ENCODE measurements at regions not wholly inside any gene's neighbourhood (a gene's known extent, or its start where the extent isn't known, plus 50 kb on each side); places are given as distances from the start of the nearest gene placed in this dataset.
"Not testable (repeated sequence)": the region's sequence is repeated elsewhere in the genome, so short reads cannot be mapped to it uniquely, and the experiment has no call there.

DNA sequence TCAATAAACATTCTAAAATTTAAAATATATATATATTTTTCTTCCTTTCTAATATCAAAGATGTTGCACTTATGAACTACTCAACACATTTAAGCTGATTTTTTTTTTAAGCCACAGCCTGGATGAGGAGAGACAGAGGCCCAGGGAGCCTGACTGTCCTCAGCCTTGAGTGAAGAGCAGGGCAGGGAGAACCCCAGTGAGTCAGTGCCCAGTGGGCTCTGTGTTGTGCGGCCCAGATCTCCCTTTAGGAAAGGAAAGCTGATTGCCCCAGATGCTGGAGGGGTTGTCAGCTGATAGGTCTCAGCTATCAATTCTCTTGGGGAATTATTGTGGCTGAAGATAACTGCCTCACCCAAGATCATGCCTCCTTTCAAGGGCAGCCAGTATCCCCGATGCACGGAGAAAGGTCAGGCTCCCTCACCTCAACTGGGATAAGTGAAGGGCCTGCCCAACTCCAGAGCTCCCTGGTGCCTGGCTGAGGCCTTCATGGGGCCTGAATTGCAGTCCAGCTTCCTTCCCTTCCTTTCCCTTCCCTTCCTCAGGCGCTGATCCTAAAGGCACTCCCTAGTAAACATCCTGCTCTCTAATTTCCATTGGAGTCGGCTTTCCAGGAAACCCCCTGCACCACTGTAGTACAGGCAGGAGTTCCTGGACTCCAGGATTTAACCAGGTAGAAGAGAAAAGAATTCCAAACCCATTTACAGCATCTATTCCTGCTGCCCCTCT lies 106.9 kb upstream of the ATL2 start:
- no peak for DNase-seq

DNA sequence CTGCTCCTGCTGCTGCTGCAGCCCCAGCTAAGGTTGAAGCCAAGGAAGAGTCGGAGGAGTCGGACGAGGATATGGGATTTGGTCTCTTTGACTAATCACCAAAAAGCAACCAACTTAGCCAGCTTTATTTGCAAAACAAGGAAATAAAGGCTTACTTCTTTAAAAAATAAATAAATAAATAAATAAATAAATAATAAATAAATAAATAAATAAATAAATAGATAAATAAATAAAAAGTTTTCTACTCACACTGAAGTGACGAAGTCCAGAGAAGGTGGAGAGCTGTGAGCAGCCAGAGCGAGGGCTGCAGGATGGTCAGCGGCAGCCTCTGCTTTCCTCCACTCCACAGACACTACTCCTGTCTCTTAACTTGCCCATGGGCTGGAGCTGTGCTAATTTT lies 105.6 kb upstream of the ATL2 start:
- not testable (repeated sequence) for DNase-seq

GRCh38 chr2:38480617-38481016 lies 103.5 kb upstream of the ATL2 start:
- DNase-seq = no peak

GRCh38 chr2:38477006-38477405 lies 99.9 kb upstream of the ATL2 start:
- no peak for DNase-seq

DNA sequence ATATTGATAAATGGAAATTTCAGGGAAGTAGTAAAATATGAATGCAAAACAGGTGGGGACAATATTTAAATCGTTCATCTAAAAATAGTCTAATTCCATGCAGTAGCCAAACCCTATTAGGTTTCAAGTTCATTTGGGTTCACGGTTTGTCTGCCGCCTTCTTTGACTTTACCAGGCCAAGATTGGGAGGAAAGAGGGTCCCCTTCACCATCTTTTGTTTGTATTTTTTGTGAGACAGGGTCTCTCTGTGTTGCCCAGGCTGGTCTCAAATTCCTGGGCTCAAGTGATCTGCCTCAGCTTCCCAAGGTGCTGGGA lies 98.5 kb upstream of the ATL2 start:
- DNase-seq = no peak

- DNase-seq = no peak
These were observed 97.9 kb upstream of the ATL2 start for GRCh38 chr2:38474715-38475566.

DNA sequence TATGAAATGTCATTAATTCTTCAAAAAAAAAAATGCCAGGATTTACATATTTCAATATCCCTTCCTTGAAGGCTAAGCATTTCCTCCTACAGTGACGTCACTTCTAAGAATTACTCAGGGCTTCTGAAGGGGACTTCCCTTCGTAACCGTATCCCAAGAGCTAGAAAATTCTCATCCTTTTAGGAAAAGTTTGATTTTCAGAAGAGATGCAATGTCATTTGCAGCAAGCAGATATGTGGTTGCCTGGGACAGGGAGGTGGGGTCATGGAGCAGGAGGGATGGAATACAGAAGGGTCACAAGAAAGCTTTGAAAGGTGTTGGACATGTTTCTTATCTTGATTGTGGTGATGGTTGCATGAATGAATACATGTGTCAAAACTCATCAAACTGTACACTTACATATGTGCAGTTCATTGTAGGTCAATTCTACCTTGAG lies 97.0 kb upstream of the ATL2 start:
- no peak for DNase-seq

- DNase-seq = no peak
These were observed 96.4 kb upstream of the ATL2 start for GRCh38 chr2:38473333-38474005.

DNA sequence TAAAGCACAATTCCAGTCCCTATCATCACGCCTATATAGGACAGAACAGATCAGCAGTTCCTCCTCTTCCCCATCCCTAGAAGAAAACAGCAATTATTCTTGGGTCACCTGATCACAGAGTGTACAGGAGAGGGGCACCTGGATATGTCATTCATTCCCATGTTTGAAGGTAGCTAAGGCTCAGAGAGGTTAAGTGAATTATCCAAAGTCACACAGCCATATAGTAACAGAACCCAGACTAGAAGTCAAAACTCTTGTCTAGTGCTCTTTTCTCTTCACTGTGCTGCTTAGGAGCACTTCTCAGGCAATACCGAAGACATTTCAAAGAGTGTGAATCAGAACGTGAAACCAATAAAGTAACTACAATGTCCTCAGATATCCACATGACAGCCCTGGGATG lies 93.0 kb upstream of the ATL2 start:
- no peak for DNase-seq

GRCh38 chr2:38467768-38468455 lies 90.8 kb upstream of the ATL2 start:
- no peak for DNase-seq

- DNase-seq = no peak
These were observed 90.0 kb upstream of the ATL2 start for GRCh38 chr2:38466876-38467767.

- DNase-seq = no peak
These were observed 89.3 kb upstream of the ATL2 start for GRCh38 chr2:38466409-38466808.

- no peak for DNase-seq
These were observed 88.7 kb upstream of the ATL2 start for GRCh38 chr2:38465789-38466127.

DNA sequence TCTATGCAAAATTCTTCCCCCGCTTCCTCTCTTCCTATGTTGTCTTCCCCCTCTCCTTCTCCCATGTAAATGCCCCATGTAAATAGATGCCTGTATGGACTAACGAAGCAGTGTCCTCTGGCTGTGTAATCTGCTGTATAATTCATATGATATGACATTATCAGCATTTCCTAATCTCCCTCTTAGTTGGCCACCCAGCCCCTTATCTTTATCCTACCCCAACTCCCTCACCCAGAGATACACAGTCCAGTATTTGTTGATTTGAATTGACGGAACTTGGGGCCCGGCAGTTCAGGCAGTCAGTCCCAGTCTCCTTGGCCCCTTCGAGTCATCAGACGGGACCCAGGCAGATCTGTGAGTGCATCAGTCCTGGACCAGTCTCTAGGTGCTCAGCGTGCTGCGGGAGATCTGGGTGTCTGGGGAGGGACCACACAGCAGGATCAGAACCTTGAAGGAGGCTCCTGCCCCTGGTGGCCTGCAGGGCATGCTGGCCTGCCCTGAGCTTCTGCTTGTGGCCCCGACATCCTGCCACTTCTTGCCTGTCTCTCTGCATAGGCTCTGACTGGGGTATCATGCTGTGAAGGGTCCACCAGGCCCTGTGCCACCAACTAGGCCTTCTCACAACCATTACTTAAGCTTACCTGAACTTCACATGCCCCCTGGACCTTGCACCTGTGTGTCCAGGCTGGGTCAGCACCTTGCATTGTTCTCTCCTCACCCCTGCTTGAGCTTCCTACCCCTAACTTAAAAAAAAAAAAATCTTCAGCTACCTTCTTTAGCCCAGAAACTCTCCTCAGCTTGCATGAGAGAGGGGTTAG lies 88.1 kb upstream of the ATL2 start:
- DNase-seq = no peak

- DNase-seq = no peak
These were observed 86.7 kb upstream of the ATL2 start for GRCh38 chr2:38463752-38464151.

DNA sequence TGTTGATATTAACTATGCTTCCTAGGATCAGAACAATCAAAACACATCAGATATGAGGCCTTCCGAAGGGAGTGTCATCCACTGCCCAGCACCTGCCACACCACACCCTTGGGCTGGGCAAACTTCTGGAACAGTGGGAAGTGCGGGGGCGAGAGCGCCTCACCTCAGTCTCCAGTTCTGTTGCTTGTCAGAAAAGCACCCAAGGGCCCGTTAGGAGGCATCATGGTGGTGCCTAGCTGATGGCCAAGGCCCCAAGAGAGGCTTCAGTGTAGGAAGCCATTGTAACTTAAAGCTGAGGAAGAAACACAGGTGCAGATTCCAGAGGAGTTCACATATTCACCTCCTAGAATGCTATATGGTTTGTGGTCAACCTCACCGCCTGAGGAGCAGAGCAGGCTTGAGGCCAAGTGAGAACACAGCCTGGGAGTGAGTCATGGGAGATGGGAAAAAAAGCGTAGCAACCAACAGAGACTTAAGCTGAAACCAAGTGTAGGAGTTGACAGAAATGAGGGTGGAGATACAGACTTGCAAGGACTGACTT lies 85.1 kb upstream of the ATL2 start:
- DNase-seq = peak; percentile 4

DNA sequence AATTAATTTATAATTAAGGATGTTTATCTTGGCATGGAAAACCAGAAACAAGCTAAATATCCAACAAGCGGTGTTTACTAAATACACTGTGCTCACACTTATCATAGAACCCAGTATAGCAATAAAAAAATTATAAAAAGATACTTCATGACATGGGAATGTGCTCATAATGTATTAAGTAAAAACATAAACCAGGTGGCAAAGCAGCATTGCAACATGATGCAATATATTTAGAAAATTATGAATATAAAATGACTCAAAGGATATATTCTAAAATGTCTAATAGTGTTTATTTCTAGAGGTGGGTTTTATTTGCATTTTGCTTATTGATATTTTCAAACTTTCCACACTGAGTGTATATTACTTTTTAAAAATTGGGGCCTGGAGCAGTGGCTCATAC lies 84.4 kb upstream of the ATL2 start:
- no peak for DNase-seq

GRCh38 chr2:38460313-38460712 lies 83.2 kb upstream of the ATL2 start:
- DNase-seq = no peak

- DNase-seq = no peak
These were observed 77.0 kb upstream of the ATL2 start for GRCh38 chr2:38454081-38454480.

DNA sequence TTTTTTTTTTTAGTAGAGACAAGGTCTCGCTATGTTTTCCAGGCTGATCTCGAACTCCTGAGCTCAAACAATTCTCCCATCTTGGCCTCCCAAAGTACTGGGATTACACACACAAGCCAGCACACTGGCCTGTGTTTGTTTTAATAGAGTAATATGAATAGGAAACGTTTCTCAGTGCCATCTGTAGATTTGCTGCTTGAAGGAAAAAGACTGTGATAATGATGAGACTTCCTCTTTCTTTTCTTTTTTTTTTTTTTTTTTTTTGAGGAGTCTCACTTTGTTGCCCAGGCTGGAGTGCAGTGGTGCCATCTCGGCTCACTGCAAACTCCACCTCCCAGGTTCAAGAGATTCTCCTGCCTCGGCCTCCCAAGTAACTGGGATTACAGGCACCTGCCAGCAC lies 74.7 kb upstream of the ATL2 start:
- DNase-seq = not testable (repeated sequence)

- no peak for DNase-seq
These were observed 73.4 kb upstream of the ATL2 start for GRCh38 chr2:38450509-38450908.

Measured in NCI-H446 treated with DMSO at 0.1 percent for 48 hours (cell line).